GM19463 (cell line): ENCODE measurements at regions not wholly inside any gene's neighbourhood (a gene's known extent, or its start where the extent isn't known, plus 50 kb on each side); places are given as distances from the start of the nearest gene placed in this dataset.
"Not testable (repeated sequence)": the region's sequence is repeated elsewhere in the genome, so short reads cannot be mapped to it uniquely, and the experiment has no call there.

Experiments
- ATAC-seq: cut with Tn5 transposase; IDR thresholded peaks from one replicate; pipeline ENCODE4 v1.9.1; 2021; ENCODE audit warnings: mild to moderate bottlenecking, moderate library complexity; ENCODE audit not compliant: unreplicated experiment

- ATAC-seq: no peak
Observed at GRCh38 chr13:23947893-23948292, 50.6 kb upstream of the C1QTNF9B start.

- ATAC-seq: no peak
Observed at GRCh38 chr13:23949200-23949599, 51.9 kb upstream of the C1QTNF9B start.

GRCh38 chr13:23949736-23950135 lies 52.4 kb upstream of the C1QTNF9B start:
- no peak for ATAC-seq

GRCh38 chr13:23950736-23951510 lies 53.6 kb upstream of the C1QTNF9B start:
- no peak for ATAC-seq

- no peak for ATAC-seq
Observed at GRCh38 chr13:23952796-23953195, 55.5 kb upstream of the C1QTNF9B start.

- ATAC-seq: no peak
Observed at GRCh38 chr13:23953860-23954512, 56.7 kb upstream of the C1QTNF9B start.

- ATAC-seq: no peak
Observed at GRCh38 chr13:23955064-23955463, 57.8 kb upstream of the C1QTNF9B start.

GRCh38 chr13:23956106-23956505 lies 58.8 kb upstream of the C1QTNF9B start:
- peak; percentile 73 for ATAC-seq

- no peak for ATAC-seq
Observed at GRCh38 chr13:23957981-23958380, 60.7 kb upstream of the C1QTNF9B start.

GRCh38 chr13:23959231-23959862 lies 62.0 kb upstream of the C1QTNF9B start:
- peak; percentile 28 for ATAC-seq

- ATAC-seq: no peak
Observed at GRCh38 chr13:23960566-23961156, 63.4 kb upstream of the C1QTNF9B start.

- peak; percentile 33 for ATAC-seq
Observed at GRCh38 chr13:23963184-23963931, 66.1 kb upstream of the C1QTNF9B start.

GRCh38 chr13:23963947-23964346 lies 66.6 kb upstream of the C1QTNF9B start:
- no peak for ATAC-seq

GRCh38 chr13:23965346-23965745 lies 68.0 kb upstream of the C1QTNF9B start:
- no peak for ATAC-seq

GRCh38 chr13:23966221-23966690 lies 69.0 kb upstream of the C1QTNF9B start:
- ATAC-seq: no peak

GRCh38 chr13:23966691-23967615 lies 69.7 kb upstream of the C1QTNF9B start:
- ATAC-seq: peak; percentile 65

- ATAC-seq: not testable (repeated sequence)
Observed at GRCh38 chr13:23967792-23968191, 70.5 kb upstream of the C1QTNF9B start.

- ATAC-seq: no peak
Observed at GRCh38 chr13:23969647-23970046, 72.3 kb upstream of the C1QTNF9B start.

GRCh38 chr13:23979361-23980159 lies 82.3 kb upstream of the C1QTNF9B start:
- peak; percentile 65 for ATAC-seq
